ENCODE measurements at regions not wholly inside any gene's neighbourhood (a gene's known extent, or its start where the extent isn't known, plus 50 kb on each side); places are given as distances from the start of the nearest gene placed in this dataset.

GRCh38 chr21:20729376-20729775, 268.8 kb upstream of the NCAM2 start:
- H3K27me3 ChIP-seq, result no peaks in the 10 kb centered on the region
- TF ChIP-seq CTCF (IDR thresholded peaks at IDR 0.05), result no peak
- H3K27ac ChIP-seq, result no peak overlapping the region
- DNase-seq (ENCODE audit: low spot score), result no peak
- no peak overlapping the region for H3K4me3 ChIP-seq
- no peaks in the 10 kb centered on the region for H3K4me1 ChIP-seq
- no peaks in the 10 kb centered on the region for H3K36me3 ChIP-seq
- no peaks in the 10 kb centered on the region for H3K9me3 ChIP-seq

GRCh38 chr21:20730441-20730840, 267.8 kb upstream of the NCAM2 start:
- TF ChIP-seq CTCF (IDR thresholded peaks at IDR 0.05), result no peak
- no peaks in the 10 kb centered on the region for H3K36me3 ChIP-seq
- no peak for DNase-seq (ENCODE audit: low spot score)
- H3K27ac ChIP-seq, result no peak overlapping the region
- H3K27me3 ChIP-seq, result no peaks in the 10 kb centered on the region
- H3K4me1 ChIP-seq, result no peaks in the 10 kb centered on the region
- H3K4me3 ChIP-seq, result no peak overlapping the region
- no peaks in the 10 kb centered on the region for H3K9me3 ChIP-seq

- Histone ChIP-seq H3K27ac (no peak overlapping the region), H3K4me1 (no peaks in the 10 kb centered on the region), H3K4me3 (no peak overlapping the region), H3K27me3 (no peaks in the 10 kb centered on the region), H3K9me3 (no peaks in the 10 kb centered on the region), H3K36me3 (no peaks in the 10 kb centered on the region)
- DNase-seq (ENCODE audit: low spot score), result no peak
- no peak for TF ChIP-seq CTCF (IDR thresholded peaks at IDR 0.05)
Measured at GRCh38 chr21:20735257-20735656, 263.0 kb upstream of the NCAM2 start.

- Histone ChIP-seq H3K27ac (no peak overlapping the region), H3K4me3 (no peak overlapping the region), H3K36me3 (no peaks in the 10 kb centered on the region), H3K27me3 (no peaks in the 10 kb centered on the region), H3K4me1 (no peaks in the 10 kb centered on the region), H3K9me3 (no peaks in the 10 kb centered on the region)
- no peak for DNase-seq (ENCODE audit: low spot score)
- TF ChIP-seq CTCF (IDR thresholded peaks at IDR 0.05), result no peak
Measured at GRCh38 chr21:20737227-20737913, 260.8 kb upstream of the NCAM2 start.

- no peak for TF ChIP-seq CTCF (IDR thresholded peaks at IDR 0.05)
- Histone ChIP-seq H3K4me1 (no peaks in the 10 kb centered on the region), H3K36me3 (no peaks in the 10 kb centered on the region), H3K4me3 (no peak overlapping the region), H3K9me3 (no peaks in the 10 kb centered on the region), H3K27ac (no peak overlapping the region), H3K27me3 (no peaks in the 10 kb centered on the region)
- no peak for DNase-seq (ENCODE audit: low spot score)
Measured at GRCh38 chr21:20739421-20739820, 258.8 kb upstream of the NCAM2 start.

- no peak for DNase-seq (ENCODE audit: low spot score)
- no peak overlapping the region for H3K27ac ChIP-seq
- H3K4me1 ChIP-seq, result no peaks in the 10 kb centered on the region
- TF ChIP-seq CTCF (IDR thresholded peaks at IDR 0.05), result no peak
- H3K36me3 ChIP-seq, result no peaks in the 10 kb centered on the region
- no peak overlapping the region for H3K4me3 ChIP-seq
- no peaks in the 10 kb centered on the region for H3K27me3 ChIP-seq
- no peaks in the 10 kb centered on the region for H3K9me3 ChIP-seq
Measured at GRCh38 chr21:20741445-20741844, 256.8 kb upstream of the NCAM2 start.

Data from right atrium auricular region (tissue), 2 donors.